Stimulated activated CD8-positive, alpha-beta memory T cell treated with anti-CD3 and anti-CD28 coated beads, Interleukin-12 subunit alpha, Interleukin-12 subunit beta, amount 100 ng/mL, for 1 hour (primary cell): ENCODE measurements at regions not wholly inside any gene's neighbourhood (a gene's known extent, or its start where the extent isn't known, plus 50 kb on each side); places are given as distances from the start of the nearest gene placed in this dataset.
A peak's percentile ranks its signal among the peaks of the same experiment; 100 is the strongest.

ENCODE experiments used
- DNase-seq: peaks from one replicate; pipeline ENCODE4 v3.0.0-alpha.2; 2020; ENCODE audit warnings: low read depth

DNA sequence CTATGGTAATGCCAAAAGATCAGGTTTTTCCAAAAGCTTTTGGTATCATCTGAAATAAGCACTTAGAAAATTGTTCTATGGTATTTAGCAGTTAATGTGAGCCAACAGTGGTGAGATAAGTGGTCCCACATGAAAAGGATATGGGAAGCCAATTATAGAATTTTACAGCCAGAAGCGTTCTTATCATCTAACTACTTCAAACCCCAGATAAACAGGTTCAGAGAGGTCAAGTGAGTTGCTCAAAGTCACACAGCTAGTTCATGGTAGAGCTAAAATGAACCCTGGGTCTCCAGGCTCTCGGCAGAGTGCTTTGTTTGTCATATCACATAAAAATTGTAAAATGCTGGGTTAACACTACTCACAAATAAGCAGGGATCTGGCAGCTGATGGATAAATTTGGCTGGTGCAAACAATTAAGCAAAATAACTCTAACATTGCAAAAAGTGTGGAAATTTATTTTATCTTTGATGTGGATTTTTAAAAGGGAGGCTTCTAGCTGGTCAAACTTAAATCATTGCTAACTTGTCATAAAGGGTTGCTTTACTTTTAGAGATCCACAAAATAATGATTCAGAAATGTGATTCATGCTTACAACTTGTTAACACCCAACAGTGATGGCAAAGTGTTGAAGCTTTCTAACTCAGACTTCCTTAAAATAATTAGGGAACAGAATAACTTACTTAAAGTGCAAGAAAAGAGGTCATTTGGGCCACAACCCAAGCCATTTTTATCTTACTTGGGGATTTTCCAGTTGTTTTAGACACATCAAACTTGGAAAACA, 202.8 kb upstream of the TBC1D5 start:
- no peak for DNase-seq

GRCh38 chr3:17942856-17943255, 200.4 kb upstream of the TBC1D5 start:
- no peak for DNase-seq

DNA sequence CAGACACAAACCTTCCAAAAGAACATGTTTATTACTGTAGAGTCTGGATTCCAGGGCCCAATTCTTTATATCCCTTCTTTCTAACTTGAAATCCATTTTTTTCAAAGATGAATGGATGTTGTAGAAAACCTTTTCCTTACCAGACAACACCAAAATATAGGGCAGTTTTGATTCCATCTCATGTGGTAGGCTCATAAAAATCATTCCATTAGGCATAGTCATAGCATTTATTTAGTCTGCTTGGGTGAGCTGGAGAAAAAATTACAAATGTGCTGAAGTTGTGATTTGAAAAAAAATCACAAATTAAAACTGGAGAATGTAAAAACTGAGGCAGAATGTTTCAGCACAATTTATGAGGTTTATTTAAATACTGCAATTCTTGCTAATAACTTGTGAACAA, 199.3 kb upstream of the TBC1D5 start:
- DNase-seq = no peak

DNA sequence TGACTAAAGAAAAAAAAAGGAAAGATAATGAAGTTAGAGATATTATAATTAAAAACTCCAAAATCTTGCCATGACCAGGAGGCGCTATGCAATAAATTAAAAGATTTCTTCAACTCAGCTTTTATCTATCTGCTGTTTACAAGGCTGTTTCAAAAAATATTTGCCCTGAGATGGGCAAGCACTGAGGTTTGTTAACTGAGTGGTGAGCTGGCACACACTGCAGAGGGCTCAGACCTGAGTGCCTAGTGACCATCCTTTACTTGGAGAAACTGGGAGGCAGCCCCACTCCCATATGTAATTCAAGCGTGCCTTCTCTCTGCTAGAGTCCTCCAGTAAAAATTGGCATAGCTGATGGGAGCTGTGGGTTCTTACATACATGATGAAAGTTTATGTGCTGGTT, 198.7 kb upstream of the TBC1D5 start:
- DNase-seq = no peak

GRCh38 chr3:17939157-17939556, 196.7 kb upstream of the TBC1D5 start:
- DNase-seq = no peak

DNA sequence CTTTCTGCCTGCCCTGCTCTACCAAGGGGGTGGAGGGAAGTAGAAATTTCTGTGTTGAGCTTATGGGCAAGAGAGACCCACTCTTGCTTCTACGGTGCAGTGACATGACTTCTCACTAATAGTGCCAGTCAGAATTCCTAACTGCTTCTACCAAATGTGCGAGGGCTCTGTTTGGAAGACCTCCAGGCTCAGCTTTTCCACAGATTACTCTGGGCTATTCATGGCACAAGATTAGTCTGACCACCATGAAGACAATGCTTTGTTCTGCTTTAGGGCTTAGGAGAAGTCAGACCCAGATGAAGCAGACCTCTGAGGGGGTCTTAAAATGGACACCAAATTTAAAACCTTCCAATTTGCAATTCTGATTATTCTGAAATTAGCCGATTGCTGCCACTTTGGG, 195.9 kb upstream of the TBC1D5 start:
- DNase-seq = no peak

DNA sequence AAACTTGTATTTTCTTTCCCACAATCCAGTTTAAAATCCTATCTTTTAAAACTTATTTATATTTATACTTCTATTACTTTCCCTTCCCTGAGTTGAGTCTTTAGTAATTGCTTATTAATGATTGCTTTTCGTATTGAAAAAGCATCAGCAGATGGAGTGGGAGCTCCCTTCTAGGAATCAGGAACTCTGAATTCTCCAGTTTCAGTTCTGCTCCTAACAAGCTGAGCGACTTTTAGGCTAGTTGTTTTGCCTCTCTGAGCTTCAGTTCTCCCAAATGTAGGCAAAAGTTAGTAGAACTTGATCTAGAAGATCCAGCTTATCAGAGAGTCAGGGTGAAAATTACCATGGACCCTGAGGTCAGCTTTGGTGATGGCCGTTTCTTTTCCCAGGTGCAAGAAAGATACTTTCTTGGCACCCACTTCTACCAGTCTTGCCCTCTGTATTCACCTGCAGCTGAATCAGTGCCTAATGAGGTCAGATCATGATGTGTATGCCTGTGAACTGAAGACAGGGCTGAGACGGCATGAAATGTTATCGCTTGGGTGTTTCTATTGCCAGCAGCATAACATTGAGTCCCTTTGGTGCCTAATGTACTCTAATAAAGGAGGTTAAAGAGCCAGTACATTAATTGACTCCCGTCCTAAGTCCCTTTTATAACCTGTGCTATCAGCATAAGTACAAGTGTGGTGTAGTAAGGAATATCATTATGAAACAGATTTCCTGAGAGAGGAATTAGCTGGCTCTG, 194.5 kb upstream of the TBC1D5 start:
- DNase-seq = no peak

DNA sequence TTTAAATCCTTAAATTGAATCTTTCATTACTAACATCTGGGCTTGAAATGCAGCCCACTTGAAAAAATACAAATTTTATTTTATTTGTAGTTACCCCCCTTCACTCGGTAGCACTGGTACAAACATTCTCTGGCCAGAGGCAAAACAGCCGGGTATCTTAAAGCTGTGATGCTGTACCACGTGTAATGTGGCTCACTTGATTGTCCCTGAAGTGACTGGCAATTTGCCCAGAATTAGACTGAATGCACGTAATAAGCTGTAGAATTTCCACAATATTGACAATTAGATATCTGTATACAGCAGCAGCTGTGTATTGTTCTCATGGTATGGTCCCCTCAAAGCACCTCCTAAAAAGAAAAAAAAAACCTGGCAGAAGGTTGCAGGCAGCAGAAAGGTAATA, 192.8 kb upstream of the TBC1D5 start:
- DNase-seq = no peak

DNA sequence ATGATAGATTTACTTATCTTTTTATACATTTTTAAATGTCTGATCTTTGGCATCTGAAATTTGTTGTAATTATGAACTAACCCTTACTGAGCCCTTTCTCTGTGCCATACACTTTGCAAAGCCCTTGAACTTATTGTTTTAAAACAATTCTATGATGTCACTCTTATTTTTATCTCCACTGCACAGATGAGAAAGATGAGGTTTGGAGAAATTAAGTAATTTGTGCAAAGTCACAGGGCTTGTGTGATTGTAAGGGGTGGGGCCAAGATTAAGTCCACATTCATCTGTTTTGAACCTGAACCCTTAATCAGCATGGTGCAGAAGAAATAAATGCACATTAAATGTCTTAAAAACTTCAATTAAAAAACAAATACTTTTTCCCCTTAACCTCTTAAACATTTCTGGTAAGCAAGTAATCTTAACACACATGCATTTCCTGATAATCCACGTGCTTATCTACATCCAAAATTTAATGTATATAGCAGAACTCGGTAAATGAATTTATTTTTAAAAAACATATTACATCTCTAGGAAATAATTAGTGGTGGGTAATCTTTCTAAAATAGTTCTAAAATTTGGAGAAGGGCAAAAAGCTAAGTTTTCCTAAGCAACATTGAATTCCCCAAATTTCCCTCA, 189.8 kb upstream of the TBC1D5 start:
- DNase-seq = no peak

DNA sequence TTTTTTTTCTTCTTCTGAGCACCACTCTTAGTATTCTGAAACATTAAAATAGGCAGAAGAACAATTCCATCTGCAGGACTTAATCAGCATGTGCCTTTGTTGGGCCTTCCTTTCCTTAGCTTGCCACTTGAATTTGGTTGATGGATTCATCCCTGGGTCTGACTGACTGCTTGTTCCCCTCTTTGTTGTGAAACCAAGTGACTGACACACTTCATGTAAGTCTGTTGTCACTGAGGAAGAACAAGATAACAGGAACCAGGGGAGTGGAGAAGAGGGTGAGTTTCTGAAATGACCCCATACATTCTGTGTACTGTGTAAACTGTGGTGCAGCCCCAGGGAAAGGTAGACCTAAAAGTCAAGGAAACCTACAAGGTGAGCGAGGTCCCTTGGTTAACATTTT, 188.7 kb upstream of the TBC1D5 start:
- DNase-seq = no peak

GRCh38 chr3:17928502-17929145, 186.2 kb upstream of the TBC1D5 start:
- no peak for DNase-seq

GRCh38 chr3:17927036-17927435, 184.6 kb upstream of the TBC1D5 start:
- no peak for DNase-seq

GRCh38 chr3:17915341-17915740, 172.9 kb upstream of the TBC1D5 start:
- DNase-seq = no peak

GRCh38 chr3:17913359-17913758, 170.9 kb upstream of the TBC1D5 start:
- no peak for DNase-seq

DNA sequence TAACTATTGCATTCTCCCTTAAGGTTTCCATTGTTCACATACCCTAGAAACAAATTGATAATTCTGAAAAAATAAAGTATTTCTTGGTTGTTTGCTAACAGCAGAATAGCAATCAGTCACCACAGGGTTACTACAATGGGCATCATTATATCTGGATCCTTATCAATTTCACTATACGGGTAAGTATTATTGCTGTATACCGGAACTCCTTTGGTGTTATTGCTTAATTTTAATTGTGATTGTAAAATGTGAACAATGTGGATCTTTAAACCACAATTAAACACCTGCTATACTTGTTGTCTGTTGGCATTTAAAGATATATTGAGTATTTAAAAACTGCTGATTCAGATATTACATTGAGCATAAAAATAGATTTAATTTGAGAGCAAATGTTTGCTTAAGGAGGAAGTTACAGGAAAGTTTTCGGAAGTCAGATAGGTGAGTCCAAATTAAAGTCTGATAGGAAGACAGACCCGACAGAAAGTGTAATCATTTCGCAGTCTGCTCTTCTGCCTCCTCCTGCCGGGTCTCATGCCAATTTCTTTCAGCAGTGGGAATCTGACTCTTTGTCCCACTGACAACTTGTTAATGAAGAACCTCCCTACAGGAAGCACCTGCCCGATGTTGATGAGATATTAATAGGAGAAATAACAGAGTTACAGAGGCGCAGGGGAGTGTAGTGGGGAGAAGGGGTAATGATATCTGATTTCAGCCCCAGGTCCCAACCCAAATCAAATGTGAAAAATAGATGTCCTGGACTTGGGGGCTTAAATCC, 169.7 kb upstream of the TBC1D5 start:
- DNase-seq = no peak

DNA sequence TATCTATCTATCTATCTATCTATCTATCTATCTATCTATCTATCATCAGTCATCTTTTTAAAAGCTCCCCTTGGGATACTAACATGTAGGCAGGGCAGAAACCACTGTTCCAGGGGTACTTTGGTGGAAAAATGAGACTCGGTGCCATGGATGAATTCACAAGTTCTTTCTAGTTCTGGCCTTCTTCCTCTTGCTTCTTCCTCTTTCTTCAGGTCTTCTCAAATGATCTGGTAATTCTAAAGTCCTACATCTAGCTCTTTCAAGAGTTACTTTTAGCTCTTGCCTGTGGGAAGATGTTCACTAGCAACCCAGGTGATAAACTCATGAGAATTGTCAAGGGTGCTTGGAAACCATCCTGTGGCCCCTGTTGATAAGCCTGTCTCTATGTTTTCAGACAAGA, 168.5 kb upstream of the TBC1D5 start:
- no peak for DNase-seq

- no peak for DNase-seq
Measured at GRCh38 chr3:17909714-17910113, 167.3 kb upstream of the TBC1D5 start.

DNA sequence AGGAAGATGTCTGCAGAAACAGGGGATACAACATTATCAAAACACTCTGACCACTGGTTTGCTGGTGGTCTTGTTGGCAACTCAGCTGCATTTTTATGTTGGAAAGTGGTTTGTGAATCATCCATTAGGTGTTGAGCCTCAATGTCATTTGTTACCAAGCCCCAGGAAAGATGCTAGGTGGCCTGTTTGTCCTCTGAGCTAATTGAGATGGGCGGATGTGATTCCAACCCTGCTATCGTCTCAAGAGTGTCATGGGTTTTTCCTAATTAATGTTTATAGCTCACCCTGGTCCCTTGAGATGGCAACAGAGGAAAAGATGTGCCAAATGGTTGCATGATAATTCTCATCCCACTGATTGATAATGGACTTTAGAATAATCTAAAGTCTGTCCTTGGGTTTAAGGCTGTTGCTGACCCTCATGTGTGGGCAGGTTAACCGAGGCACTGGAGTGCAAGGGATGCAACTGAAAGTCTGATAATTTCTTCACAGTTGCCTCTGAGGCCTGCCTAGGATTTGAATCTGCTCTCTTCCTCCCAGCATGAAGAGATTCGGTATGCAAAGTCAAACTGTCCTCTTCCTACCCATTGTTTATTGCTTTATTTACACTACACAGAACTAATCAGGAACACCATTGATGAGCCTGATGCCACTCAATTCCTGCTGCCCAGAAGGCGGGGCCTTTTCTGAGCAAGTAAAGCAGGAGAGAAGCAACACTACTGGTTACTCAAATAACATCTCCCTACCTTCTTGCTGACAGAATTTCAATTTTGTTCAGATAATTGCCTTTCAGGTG, 166.2 kb upstream of the TBC1D5 start:
- no peak for DNase-seq

- no peak for DNase-seq
Measured at GRCh38 chr3:17905996-17906395, 163.6 kb upstream of the TBC1D5 start.

DNA sequence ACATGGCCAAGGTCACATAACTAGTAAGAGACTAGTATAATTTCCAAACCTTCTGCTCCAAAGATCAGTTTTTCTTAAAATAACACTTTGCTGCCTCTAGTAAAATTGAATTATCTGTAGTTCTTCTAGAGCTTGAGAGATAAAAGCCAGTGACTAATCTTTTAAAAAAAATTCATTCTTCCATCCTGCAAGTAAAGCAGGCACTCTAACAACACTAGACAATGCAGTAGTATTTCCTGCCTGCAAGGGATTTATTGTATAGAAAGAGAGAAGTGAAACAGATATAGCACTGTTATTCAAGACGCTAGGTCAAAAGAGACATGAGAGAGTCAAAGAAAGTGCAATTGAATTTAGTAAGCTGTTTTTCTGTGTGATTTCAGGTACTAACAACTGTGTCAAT, 159.5 kb upstream of the TBC1D5 start:
- DNase-seq = no peak

GRCh38 chr3:17894434-17895060, 152.1 kb upstream of the TBC1D5 start:
- peak; percentile 10 for DNase-seq
